Stomach (tissue), 4 donors: ENCODE measurements at regions not wholly inside any gene's neighbourhood (a gene's known extent, or its start where the extent isn't known, plus 50 kb on each side); places are given as distances from the start of the nearest gene placed in this dataset.

ENCODE experiments used
- POLR2A ChIP-seq, 4 donors: fragments of 450-650 bp; IDR thresholded peaks; one replicate each; pipeline ENCODE4 v1.6.1; 2016; ENCODE audit warnings: antibody characterized with exemption in 4 of 4, control low read depth in 2 of 4, mild to moderate bottlenecking in 1 of 4, moderate library complexity in 1 of 4
- POLR2AphosphoS5 ChIP-seq, 3 donors: sonication (generic); formaldehyde crosslinking; IDR thresholded peaks; one replicate each; pipeline ENCODE4 v1.6.1; 2016; ENCODE audit warnings: antibody characterized with exemption in 3 of 3
- TF ChIP-seq, protein P1 (sequence below), 7 experiments: fragments of 450-650 bp in 4 of 7; fragments of 200-600 bp in 3 of 7; sonication (generic) in 3 of 7; IDR thresholded peaks; one replicate each; pipeline ENCODE4 v1.5.1; 2016 to 2019; ENCODE audit warnings: antibody characterized with exemption in 7 of 7, control low read depth in 2 of 7, mild to moderate bottlenecking in 1 of 7

DNA sequence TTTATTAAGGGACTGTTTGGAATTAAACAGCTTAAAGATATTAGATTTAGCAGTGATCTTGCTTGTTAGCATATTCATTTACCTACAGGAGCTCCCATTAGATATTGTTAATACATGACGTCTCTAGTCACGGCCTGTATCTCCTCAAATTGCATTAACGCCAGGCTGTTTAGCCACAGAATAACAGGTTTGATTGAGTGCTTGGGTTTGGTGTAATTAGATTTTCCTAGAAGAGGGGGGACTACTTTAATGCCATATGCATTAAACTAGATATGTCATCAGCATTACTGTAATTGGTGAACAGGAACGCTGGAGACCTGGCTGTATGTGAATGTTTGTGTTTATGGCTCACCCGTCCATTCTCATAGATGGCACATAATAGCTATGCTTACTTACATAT is 841.4 kb upstream of the NR2F2 start:
- TF ChIP-seq, protein P1, sequence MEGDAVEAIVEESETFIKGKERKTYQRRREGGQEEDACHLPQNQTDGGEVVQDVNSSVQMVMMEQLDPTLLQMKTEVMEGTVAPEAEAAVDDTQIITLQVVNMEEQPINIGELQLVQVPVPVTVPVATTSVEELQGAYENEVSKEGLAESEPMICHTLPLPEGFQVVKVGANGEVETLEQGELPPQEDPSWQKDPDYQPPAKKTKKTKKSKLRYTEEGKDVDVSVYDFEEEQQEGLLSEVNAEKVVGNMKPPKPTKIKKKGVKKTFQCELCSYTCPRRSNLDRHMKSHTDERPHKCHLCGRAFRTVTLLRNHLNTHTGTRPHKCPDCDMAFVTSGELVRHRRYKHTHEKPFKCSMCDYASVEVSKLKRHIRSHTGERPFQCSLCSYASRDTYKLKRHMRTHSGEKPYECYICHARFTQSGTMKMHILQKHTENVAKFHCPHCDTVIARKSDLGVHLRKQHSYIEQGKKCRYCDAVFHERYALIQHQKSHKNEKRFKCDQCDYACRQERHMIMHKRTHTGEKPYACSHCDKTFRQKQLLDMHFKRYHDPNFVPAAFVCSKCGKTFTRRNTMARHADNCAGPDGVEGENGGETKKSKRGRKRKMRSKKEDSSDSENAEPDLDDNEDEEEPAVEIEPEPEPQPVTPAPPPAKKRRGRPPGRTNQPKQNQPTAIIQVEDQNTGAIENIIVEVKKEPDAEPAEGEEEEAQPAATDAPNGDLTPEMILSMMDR (IDR thresholded peaks at IDR 0.05) = no peak
- TF ChIP-seq POLR2A (IDR thresholded peaks at IDR 0.05) (no peak), POLR2AphosphoS5 (IDR thresholded peaks at IDR 0.05) (no peak)
